Fibroblast of skin of scalp (primary cell): ENCODE measurements at regions not wholly inside any gene's neighbourhood (a gene's known extent, or its start where the extent isn't known, plus 50 kb on each side); places are given as distances from the start of the nearest gene placed in this dataset.
A peak's percentile ranks its signal among the peaks of the same experiment; 100 is the strongest.

Source experiments
- DNase-seq: peaks from one replicate; pipeline ENCODE4 v3.0.0-alpha.2; 2013

GRCh38 chr3:106228271-106228670, 359.5 kb upstream of the CBLB start:
- no peak for DNase-seq

DNA sequence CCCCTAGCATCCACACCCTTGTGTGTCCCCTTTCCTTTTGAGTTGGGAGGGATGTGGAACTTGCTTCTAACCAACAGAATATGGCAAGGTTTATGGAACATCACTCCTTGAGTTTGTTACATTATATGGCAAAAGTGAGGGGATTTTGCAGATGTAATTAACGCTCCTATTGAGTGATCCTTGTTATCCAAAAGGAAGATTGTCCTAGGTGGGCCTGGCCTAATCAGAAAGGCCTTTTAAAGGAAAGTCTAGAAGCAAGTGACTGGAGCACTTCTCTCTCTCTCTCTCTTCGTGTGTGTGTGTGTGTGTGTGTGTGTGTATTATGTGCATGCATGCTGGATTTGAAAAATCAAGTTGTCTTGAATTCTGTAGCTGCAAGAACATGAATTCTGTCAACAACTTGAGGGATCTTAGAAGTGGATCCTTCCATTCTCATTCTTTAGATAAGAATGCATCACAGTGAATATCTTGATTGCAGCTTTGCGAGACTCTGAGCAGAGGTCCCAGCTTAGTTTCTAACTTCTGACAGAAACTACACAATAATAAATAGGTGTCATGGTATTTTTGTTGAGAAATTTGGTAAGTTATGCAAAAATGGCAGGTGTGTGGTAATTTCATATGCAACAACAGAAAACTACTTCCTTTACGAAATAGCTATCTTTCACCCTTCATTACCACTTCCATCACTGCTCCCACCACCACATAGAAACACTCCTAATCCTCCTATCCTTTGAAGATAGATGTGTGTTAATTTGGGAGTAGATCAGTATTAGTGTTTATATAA, 360.9 kb upstream of the CBLB start:
- no peak for DNase-seq

DNA sequence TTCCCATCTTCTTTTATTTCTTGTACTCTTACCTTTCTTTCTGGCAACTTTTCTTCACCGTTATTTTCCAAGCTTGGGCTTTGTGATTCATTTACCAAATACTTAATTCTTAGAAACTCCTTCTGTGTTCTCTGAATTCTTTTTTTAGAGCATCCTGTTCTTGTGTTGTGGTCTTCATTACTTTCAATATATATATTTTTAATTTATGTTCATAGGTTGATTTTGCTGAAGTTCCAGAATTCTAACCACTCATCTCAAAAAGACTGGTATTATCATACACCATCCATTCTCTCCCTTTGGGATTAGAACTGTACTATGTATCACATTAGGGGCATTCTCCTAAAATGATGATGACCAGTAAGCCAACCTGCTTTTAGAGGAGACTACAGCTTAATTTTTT, 362.3 kb upstream of the CBLB start:
- DNase-seq, result no peak

- peak; percentile 63 for DNase-seq
Observed at GRCh38 chr3:106232956-106233355, 364.1 kb upstream of the CBLB start.

DNA sequence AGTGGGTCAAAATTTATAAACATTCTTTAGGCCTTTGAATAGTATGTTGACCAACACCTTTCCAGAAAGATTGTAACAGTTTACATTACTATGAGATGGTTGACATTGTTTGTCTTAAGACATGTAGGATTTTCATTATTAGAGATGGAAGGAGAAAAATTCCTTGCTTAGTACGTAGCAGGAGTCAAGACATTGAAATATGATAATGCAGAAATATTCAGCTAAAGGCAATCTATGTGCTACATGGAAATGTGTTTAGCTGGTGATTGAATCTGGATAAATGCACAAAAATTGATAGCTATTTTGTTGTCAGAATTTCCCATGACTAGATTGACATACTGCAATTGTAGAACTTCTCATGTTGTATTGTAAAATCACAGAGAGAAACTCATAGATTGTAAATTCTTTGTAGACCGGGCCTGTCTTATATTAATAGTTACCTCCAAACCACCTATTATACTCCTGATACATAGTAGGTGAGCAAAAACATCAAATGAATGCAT, 370.4 kb upstream of the CBLB start:
- no peak for DNase-seq

DNA sequence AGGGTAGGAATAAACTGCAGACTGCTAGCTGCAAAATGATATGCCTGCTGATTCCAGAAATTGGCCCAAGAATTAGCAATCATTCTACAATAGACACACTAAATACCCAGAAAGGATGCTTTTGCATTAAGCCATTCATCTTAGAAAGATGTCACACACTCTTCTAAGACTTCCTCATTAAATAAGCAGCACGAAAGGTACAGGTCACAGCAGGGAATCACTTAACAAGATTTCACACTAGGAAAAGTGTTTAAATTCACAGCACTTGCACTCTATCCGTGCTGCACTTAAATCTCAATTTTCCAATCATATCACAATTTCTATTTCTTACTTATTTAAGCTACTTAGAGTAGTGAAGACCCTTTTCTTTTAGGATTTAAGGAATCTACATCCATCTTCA, 372.8 kb upstream of the CBLB start:
- DNase-seq, result no peak

DNA sequence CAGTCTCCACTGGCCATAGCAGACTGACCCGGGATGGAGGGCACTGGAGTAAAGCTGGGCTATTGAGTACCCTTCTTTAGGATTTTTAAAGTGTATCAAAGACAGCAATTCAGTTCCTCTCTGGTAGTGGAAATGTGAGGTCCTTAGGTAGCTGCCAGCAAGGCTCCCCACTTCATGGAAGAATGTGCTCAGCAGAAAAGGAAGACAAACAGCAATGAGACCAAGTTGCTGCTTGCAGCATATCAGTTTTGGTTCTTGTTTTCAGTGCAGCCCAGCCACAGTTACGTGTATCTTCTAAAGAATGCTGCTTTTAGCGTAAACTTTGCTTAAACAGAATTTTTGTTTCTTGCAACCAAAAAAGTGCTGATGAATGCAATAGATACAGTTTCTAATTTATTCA, 374.0 kb upstream of the CBLB start:
- no peak for DNase-seq

- no peak for DNase-seq
Observed at GRCh38 chr3:106245400-106245799, 376.6 kb upstream of the CBLB start.

- DNase-seq, result peak; percentile 27
Observed at GRCh38 chr3:106247902-106248684, 379.3 kb upstream of the CBLB start.

DNA sequence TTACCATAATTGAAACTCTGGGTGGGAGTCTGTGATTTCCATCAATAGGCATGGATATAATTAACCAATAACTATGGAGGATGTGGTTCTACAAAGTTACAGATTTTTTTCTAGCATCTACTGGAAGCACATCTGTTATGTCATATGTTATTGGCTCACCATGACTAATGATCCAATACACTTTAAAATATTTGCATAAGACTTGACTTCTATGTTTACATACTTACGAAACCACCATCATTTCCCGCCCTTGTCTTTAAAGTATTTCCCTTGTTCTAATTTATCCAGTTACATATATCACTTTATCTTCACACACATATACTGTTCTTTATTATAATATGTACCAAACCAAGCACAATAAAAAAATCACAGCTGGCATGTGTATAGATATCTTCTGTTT, 380.3 kb upstream of the CBLB start:
- peak; percentile 82 for DNase-seq

DNA sequence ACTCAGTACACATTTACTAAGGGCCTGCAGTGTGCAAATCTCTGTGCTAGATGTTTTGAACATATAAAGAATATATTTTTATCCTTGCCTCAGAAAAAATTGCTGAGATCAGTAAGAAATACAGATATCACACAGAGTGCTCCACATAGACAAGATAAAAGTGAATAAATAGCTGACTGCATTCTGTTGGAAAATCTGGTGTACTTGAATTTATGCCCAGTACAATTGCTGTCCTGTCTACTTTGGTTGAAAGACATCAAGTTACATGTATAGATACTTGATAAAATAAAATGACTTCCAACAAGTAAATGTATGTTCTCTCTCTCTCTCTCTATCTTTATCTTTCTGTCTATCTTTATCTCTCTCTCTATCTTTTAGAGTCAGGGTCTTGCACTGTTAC, 381.2 kb upstream of the CBLB start:
- no peak for DNase-seq

- no peak for DNase-seq
Observed at GRCh38 chr3:106251160-106251892, 382.5 kb upstream of the CBLB start.

DNA sequence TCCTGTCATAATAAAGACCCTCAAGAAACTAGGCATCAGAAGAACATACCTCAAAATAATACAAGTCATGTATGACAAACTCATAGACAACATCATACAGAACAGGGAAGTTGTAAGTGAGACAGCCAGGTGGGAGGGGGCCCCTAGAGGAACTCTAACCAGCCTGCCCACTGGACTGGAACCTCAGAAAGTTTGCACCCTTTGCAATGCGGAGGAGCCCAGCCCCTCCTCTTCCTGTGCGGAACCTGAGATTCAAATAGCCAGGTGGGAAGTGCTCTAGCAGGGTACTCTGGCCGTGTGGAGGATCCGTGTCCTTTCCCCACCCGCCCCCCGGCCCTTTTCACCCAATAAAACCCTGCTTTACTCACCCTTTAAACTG, 387.0 kb upstream of the CBLB start:
- no peak for DNase-seq

DNA sequence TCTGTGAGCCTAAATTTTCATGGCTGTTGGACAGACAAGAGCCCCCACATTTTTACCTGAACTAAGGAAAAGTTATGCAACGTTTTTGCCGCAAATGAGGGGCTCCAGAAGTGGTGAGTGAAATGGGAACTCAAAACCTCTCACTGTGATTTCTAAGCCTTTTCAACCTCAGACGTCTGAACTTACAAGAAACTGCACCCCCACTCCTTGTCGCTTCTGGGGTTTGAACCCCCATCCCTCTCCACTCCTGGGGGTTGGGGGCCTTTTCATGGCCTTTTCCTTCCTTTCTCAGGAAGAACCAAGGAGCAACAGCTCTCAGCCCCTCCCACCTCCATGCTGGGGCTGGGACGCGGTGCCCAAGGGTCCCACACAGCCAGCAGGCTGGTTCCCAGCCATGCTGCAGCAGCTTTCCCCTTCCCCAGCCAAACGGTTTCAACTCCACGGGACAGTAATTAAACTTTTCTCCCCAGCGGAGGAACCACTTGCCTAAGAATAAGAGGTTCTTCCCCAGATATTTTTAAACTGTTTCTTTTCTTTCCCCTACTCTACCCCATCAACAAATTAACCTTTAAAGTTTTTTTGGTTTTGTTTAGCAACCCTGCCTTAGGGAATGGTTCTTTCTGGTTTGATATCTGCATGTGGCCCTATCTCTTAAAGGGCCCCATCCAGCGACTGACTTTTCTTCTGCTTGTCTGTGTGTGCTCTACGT, 387.6 kb upstream of the CBLB start:
- no peak for DNase-seq

DNA sequence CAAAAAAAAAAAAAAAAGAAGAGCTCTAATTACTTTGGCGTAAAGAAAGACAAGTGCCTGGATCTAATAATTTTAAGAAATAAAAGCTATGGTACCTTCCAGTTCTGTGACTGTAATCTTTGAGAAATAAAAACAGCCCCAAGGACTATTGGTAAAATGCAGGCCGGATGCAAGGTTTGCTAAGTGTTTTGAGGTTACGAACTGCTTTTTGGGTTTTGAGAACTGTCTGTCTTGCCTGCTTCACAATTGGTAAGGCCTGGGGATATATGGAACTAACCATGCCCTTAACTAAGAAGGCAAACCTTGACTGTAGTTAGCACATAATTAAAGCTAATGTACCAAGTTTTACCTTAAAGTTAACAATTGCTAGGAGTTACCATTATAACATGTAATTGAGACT, 388.4 kb upstream of the CBLB start:
- DNase-seq, result no peak

- DNase-seq, result no peak
Observed at GRCh38 chr3:106261396-106261795, 392.6 kb upstream of the CBLB start.

DNA sequence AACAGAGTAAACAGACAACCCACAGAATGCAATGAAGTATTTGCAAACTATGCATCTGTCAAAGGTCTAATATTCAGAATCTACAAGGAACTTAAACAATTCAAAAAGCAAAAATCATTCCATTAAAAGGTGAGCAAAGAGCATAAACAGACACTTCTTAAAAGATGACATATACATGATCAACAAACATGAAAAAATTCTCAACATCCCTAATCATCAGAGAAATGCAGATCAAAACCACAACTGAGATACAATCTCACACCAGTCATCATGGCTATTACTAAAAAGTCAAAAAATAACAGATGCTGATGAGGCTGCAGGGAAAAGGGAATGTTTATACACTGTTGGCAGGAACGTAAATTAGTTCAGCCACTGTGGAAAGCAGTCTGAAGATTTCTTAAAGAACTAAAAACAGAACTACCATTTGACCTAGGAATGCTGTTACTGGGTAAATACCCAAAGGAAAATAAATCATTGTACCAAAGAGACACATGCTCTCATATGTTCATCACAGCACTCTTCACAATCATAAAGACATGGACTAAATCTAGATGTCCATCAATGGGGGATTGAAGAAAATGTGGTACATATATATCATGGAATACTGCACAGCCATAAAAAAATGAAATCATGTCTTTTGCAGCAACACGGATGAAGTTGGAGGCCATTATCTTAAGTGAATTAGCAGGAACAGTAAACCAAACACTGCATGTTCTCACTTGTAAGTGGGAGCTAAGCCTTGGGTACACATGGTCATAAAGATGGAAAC, 393.3 kb upstream of the CBLB start:
- peak; percentile 76 for DNase-seq

- peak; percentile 39 for DNase-seq
Observed at GRCh38 chr3:106263011-106263410, 394.2 kb upstream of the CBLB start.

- DNase-seq, result no peak
Observed at GRCh38 chr3:106263546-106263945, 394.7 kb upstream of the CBLB start.

- no peak for DNase-seq
Observed at GRCh38 chr3:106265704-106266103, 396.9 kb upstream of the CBLB start.

- DNase-seq, result no peak
Observed at GRCh38 chr3:106268696-106269095, 399.9 kb upstream of the CBLB start.

DNA sequence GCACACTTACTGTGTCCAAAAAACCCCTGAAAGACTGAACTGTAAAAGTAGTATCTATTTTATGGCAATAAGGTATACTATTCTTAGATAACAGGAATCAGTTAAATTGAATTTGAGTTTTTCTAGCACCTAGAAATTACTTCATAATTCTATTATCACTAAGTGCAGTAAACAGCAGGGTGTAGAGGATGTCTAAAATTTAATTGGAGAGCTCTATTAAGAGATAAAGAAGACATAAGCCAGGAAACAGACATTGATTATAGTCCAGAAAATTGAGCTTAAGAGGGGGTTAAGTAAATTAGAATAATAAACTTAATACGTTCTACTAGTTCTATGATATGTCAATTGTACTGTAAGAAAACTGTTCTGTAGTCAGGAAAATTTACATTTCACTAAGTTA, 403.5 kb upstream of the CBLB start:
- no peak for DNase-seq
